ENCODE measurements at regions not wholly inside any gene's neighbourhood (a gene's known extent, or its start where the extent isn't known, plus 50 kb on each side); places are given as distances from the start of the nearest gene placed in this dataset.
"Not testable (repeated sequence)": the region's sequence is repeated elsewhere in the genome, so short reads cannot be mapped to it uniquely, and the experiment has no call there.

DNA sequence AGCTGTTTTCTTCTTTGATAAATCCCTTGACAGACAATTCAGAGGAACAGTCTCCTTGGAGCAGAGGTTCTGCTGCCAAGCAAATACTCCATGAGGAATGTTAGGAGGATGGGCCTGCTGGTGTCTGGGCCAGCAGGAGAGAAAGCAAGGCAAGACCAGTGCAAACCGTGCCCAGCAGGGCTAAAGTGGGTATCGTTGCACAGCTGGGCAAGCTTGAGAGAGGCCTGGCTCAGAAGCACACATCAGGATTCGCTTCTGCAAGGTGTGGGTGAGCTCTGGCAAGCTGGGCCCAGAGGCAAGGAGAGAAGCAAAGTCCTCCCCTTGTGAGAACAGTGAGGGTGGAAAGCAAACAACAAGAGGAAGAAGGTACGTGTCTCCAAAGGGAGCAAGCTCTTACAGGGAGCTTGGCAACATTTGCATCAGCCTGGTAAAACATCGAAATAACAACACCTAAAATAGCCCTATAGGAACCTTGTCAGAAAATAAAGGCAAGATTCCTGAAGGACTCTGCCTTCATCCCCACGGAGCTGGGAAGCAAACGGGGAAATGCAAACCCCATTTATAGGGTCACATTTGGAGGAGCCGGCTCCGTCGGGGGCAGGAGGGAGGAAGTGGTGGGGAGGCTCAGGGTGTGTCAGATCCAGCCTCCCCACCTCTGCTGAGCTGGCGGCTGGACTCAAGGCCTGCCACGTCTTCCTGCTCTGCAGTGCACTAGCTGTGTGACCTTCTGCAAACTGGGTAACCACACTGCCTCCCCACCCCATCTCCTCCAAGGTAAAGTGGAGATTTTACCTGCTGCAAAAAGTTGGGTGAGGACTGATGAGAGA lies 62.3 kb upstream of the HIVEP3 start:
- DNase-seq (ENCODE audit: low spot score) = no peak

DNA sequence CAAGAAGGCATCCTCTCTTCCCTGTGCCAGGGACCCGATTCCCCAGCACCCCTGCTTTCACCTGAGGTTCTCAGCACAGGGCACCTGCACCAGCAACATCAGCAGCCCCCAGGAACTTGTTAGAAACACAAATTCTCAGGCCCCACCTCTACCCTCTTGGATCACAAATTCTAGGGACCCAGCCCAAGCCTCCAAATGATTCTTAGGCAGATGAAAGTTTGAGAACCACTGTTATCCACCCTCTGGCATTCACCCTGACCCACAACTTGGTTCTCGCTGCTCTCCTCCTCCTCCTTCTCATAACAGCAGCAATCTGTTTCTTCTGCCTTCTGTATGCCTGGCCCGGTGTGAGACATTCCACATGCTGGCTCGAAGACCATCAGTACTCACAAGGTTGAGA lies 60.3 kb upstream of the HIVEP3 start:
- no peak for DNase-seq (ENCODE audit: low spot score)

DNA sequence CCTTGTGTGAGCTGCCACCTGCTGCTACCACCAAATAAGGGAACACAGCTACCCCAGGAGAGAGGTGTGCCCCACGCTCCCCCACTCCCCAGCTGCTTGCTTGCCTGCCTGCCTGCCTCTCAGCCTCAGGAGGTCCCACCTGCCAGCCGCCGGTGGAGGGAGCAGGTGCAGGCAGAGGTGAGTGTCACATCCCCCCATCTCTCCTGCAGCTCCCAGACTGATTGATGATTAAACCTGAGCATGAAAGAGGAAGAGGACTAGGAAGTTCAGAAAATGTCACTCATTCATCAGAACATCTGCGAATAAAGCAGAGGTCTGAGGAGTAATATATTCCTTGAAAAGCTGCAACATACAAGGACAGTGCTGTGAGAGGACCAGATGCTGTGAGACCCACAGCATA lies 58.6 kb upstream of the HIVEP3 start:
- no peak for DNase-seq (ENCODE audit: low spot score)

DNA sequence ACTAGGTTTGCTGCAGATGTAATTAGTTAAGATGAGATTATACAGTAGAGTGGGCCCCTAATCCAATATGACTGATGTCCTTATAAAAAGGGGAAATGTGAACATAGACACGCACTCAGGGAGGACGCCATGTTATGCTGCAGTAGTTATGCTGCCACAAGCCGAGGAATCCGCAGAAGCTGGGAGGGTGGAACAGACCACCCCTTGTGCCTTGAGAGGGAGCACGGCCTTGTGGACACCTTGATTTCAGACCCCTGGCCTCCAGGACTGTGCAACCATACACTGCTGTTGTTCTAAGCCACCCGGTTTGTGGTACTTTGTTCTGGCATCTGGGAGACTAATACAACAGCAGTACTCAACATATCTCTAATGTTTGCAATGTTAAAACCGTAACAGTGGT lies 57.9 kb upstream of the HIVEP3 start:
- no peak for DNase-seq (ENCODE audit: low spot score)

DNA sequence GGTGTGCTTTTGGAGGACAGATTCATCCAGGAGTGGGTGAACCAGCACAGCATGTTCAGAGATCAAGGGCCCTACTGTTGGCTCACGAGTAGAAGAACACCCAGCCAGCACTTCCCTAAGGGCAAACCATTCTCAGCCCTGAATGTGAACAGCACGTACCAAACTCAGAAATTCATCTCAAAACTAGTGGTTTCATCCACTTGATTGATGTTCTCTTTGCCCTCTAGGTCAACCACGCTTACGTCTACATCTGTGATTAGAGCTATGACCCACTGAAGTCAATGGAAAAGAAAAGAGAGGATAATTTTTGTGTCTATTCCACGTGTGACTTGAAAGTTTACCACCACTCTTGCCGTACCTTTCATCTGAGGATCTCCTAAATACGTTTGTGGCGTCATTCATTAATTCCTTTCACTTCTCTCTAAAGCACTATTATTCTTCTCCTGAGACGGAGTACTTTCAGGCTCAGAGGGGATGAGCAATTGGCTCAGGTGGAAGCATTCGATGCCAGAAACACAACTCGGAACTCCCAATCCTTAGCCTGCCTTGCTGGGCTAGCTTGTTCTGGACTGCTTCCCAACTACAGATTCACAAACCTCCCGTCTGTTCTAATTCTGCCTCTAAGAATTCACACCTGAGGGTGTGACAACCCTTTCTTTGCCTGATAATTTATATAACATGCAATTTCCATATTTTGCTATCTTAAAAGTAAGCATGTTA lies 57.3 kb upstream of the HIVEP3 start:
- DNase-seq (ENCODE audit: low spot score) = no peak

DNA sequence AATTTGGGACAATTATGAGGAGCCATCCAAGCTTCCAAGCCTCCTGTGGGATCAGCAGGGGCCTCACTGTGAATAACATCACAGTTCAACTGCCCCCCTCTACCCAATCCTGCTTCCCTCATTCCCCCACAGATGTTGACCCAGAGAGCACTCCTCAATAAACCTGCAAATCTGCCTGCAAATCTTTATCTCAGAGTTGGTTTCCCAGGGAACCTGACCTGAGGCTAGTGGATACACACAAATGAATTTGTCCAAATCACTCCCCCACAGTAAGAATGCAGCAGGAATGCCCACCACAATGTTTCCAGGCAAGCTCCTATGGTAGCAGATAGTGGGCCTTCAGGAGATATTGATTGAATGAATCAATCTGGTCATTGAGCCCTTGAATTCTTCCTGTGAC lies 56.4 kb upstream of the HIVEP3 start:
- DNase-seq (ENCODE audit: low spot score) = no peak

DNA sequence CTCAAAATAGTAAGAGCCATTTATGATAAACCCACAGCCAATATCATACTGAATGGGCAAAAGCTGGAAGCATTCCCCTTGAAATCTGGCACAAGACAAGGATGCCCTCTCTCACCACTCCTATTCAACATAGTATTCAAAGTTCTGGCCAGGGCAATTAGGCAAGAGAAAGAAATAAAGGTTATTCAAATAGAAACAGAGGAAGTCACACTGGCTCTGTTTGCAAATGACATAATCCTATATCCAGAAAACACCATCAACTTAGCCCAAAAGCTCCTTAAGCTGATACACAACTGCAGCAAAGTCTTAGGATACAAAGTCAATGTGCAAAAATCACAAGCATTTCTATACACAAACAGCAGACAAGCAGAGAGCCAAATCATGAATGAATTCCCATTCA lies 49.8 kb upstream of the HIVEP3 start:
- DNase-seq (ENCODE audit: low spot score) = not testable (repeated sequence)

Data from LoVo (cell line).